ENCODE measurements at regions not wholly inside any gene's neighbourhood (a gene's known extent, or its start where the extent isn't known, plus 50 kb on each side); places are given as distances from the start of the nearest gene placed in this dataset.
A peak's percentile ranks its signal among the peaks of the same experiment; 100 is the strongest.

- Mint-ChIP-seq H3K4me1 (ENCODE audit: low read depth) (no peaks in the 10 kb centered on the region), H3K27me3 (ENCODE audit: low read depth) (no peaks in the 10 kb centered on the region), H3K4me3 (no peak overlapping the region)
Observed at GRCh38 chr10:131513445-131513844, 201.9 kb upstream of the TCERG1L start.

GRCh38 chr10:131513901-131514300, 202.4 kb upstream of the TCERG1L start:
- peaks cover 2 to 8% of the 10 kb centered on the region in 2 donors for H3K9me3 Mint-ChIP-seq
- DNase-seq (no peak), ATAC-seq (replicated peaks in 1 of 2) (no peak)
- H3K36me3 Mint-ChIP-seq (ENCODE audit: insufficient read depth in 2 of 2) = no peaks in the 10 kb centered on the region
- no peaks in the 10 kb centered on the region for H3K4me1 Mint-ChIP-seq (ENCODE audit: low read depth)
- H3K27me3 Mint-ChIP-seq (ENCODE audit: low read depth) = no peaks in the 10 kb centered on the region
- H3K27ac Mint-ChIP-seq = no peak overlapping the region
- H3K4me3 Mint-ChIP-seq = no peak overlapping the region

More at GRCh38 chr10:131513445-131513844, 201.9 kb upstream of the TCERG1L start:
- ATAC-seq (replicated peaks in 1 of 2) (no peak), DNase-seq (no peak)
- Mint-ChIP-seq H3K27ac (no peak overlapping the region), H3K36me3 (ENCODE audit: insufficient read depth in 2 of 2) (no peaks in the 10 kb centered on the region), H3K9me3 (peaks cover 2 to 8% of the 10 kb centered on the region in 2 donors)

- Mint-ChIP-seq H3K27ac (no peak overlapping the region), H3K4me3 (no peak overlapping the region), H3K4me1 (ENCODE audit: low read depth) (no peaks in the 10 kb centered on the region), H3K27me3 (ENCODE audit: low read depth) (no peaks in the 10 kb centered on the region), H3K9me3 (peaks cover 0 to 5% of the 10 kb centered on the region in 2 donors), H3K36me3 (ENCODE audit: insufficient read depth in 2 of 2) (no peaks in the 10 kb centered on the region)
- DNase-seq (peak in 1 of 2 donors; percentile 7), ATAC-seq (replicated peaks in 1 of 2) (no peak)
Observed at GRCh38 chr10:131514454-131514853, 202.9 kb upstream of the TCERG1L start.

- Mint-ChIP-seq H3K36me3 (ENCODE audit: insufficient read depth in 2 of 2) (no peaks in the 10 kb centered on the region), H3K27me3 (ENCODE audit: low read depth) (no peaks in the 10 kb centered on the region), H3K4me1 (ENCODE audit: low read depth) (no peaks in the 10 kb centered on the region), H3K27ac (no peak overlapping the region), H3K9me3 (peaks cover 0 to 1% of the 10 kb centered on the region in 2 donors), H3K4me3 (no peak overlapping the region)
- DNase-seq (no peak), ATAC-seq (replicated peaks in 1 of 2) (no peak)
Observed at GRCh38 chr10:131516285-131516684, 204.8 kb upstream of the TCERG1L start.

GRCh38 chr10:131517781-131518180, 206.3 kb upstream of the TCERG1L start:
- DNase-seq (no peak), ATAC-seq (replicated peaks in 1 of 2) (no peak)
- H3K36me3 Mint-ChIP-seq (ENCODE audit: insufficient read depth in 2 of 2) = no peaks in the 10 kb centered on the region
- H3K27ac Mint-ChIP-seq = no peak overlapping the region
- H3K9me3 Mint-ChIP-seq = peaks cover 0 to 1% of the 10 kb centered on the region in 2 donors
- H3K4me3 Mint-ChIP-seq = no peak overlapping the region
- H3K4me1 Mint-ChIP-seq (ENCODE audit: low read depth) = no peaks in the 10 kb centered on the region
- no peaks in the 10 kb centered on the region for H3K27me3 Mint-ChIP-seq (ENCODE audit: low read depth)

GRCh38 chr10:131519723-131520605, 208.4 kb upstream of the TCERG1L start:
- DNase-seq (no peak), ATAC-seq (replicated peaks in 1 of 2) (no peak)
- Mint-ChIP-seq H3K36me3 (ENCODE audit: insufficient read depth in 2 of 2) (no peaks in the 10 kb centered on the region), H3K27ac (no peak overlapping the region), H3K4me3 (no peak overlapping the region), H3K4me1 (ENCODE audit: low read depth) (no peaks in the 10 kb centered on the region), H3K27me3 (ENCODE audit: low read depth) (no peaks in the 10 kb centered on the region), H3K9me3 (peaks cover 0 to 2% of the 10 kb centered on the region in 2 donors)

- DNase-seq (no peak), ATAC-seq (replicated peaks in 1 of 2) (no peak)
- no peaks in the 10 kb centered on the region for H3K27me3 Mint-ChIP-seq (ENCODE audit: low read depth)
- H3K27ac Mint-ChIP-seq = no peak overlapping the region
- no peaks in the 10 kb centered on the region for H3K36me3 Mint-ChIP-seq (ENCODE audit: insufficient read depth in 2 of 2)
- no peaks in the 10 kb centered on the region for H3K4me1 Mint-ChIP-seq (ENCODE audit: low read depth)
- no peaks in the 10 kb centered on the region for H3K9me3 Mint-ChIP-seq
- H3K4me3 Mint-ChIP-seq = no peak overlapping the region
Observed at GRCh38 chr10:131531265-131532190, 220.0 kb upstream of the TCERG1L start.

- ATAC-seq (replicated peaks in 1 of 2) (no peak), DNase-seq (no peak)
- no peaks in the 10 kb centered on the region for H3K4me1 Mint-ChIP-seq (ENCODE audit: low read depth)
- no peak overlapping the region for H3K4me3 Mint-ChIP-seq
- no peak overlapping the region for H3K27ac Mint-ChIP-seq
- no peaks in the 10 kb centered on the region for H3K27me3 Mint-ChIP-seq (ENCODE audit: low read depth)
- no peaks in the 10 kb centered on the region for H3K9me3 Mint-ChIP-seq
- H3K36me3 Mint-ChIP-seq (ENCODE audit: insufficient read depth in 2 of 2) = no peaks in the 10 kb centered on the region
Observed at GRCh38 chr10:131532291-131532690, 220.8 kb upstream of the TCERG1L start.

- H3K4me3 Mint-ChIP-seq = no peak overlapping the region
- H3K4me1 Mint-ChIP-seq (ENCODE audit: low read depth) = no peaks in the 10 kb centered on the region
- no peaks in the 10 kb centered on the region for H3K36me3 Mint-ChIP-seq (ENCODE audit: insufficient read depth in 2 of 2)
- H3K9me3 Mint-ChIP-seq = no peaks in the 10 kb centered on the region
- no peak overlapping the region for H3K27ac Mint-ChIP-seq
- no peaks in the 10 kb centered on the region for H3K27me3 Mint-ChIP-seq (ENCODE audit: low read depth)
- ATAC-seq (replicated peaks in 1 of 2) (no peak), DNase-seq (no peak)
Observed at GRCh38 chr10:131532745-131533341, 221.3 kb upstream of the TCERG1L start.

- no peak for DNase-seq
- H3K27me3 Mint-ChIP-seq (ENCODE audit: low read depth) = no peaks in the 10 kb centered on the region
- H3K4me3 Mint-ChIP-seq = no peak overlapping the region
Observed at GRCh38 chr10:131533846-131534526, 222.5 kb upstream of the TCERG1L start.

GRCh38 chr10:131534836-131535235, 223.3 kb upstream of the TCERG1L start:
- no peak overlapping the region for H3K27ac Mint-ChIP-seq
- no peaks in the 10 kb centered on the region for H3K9me3 Mint-ChIP-seq
- no peaks in the 10 kb centered on the region for H3K4me1 Mint-ChIP-seq (ENCODE audit: low read depth)
- no peaks in the 10 kb centered on the region for H3K27me3 Mint-ChIP-seq (ENCODE audit: low read depth)
- no peaks in the 10 kb centered on the region for H3K36me3 Mint-ChIP-seq (ENCODE audit: insufficient read depth in 2 of 2)
- DNase-seq = no peak
- ATAC-seq (replicated peaks in 1 of 2) = no peak
- H3K4me3 Mint-ChIP-seq = no peak overlapping the region

More at GRCh38 chr10:131533846-131534526, 222.5 kb upstream of the TCERG1L start:
- H3K27ac Mint-ChIP-seq = no peak overlapping the region
- H3K4me1 Mint-ChIP-seq (ENCODE audit: low read depth) = no peaks in the 10 kb centered on the region
- ATAC-seq (replicated peaks in 1 of 2) = no peak
- no peaks in the 10 kb centered on the region for H3K36me3 Mint-ChIP-seq (ENCODE audit: insufficient read depth in 2 of 2)
- H3K9me3 Mint-ChIP-seq = no peaks in the 10 kb centered on the region

- no peak for DNase-seq
- ATAC-seq (replicated peaks in 1 of 2) = no peak
- H3K9me3 Mint-ChIP-seq = no peaks in the 10 kb centered on the region
- H3K4me3 Mint-ChIP-seq = no peak overlapping the region
- H3K36me3 Mint-ChIP-seq (ENCODE audit: insufficient read depth in 2 of 2) = no peaks in the 10 kb centered on the region
- no peaks in the 10 kb centered on the region for H3K27me3 Mint-ChIP-seq (ENCODE audit: low read depth)
- no peaks in the 10 kb centered on the region for H3K4me1 Mint-ChIP-seq (ENCODE audit: low read depth)
- H3K27ac Mint-ChIP-seq = no peak overlapping the region
Observed at GRCh38 chr10:131536676-131537075, 225.2 kb upstream of the TCERG1L start.

All from activated T-cell treated with anti-CD3 and anti-CD28 coated beads, Interleukin-2, amount 50 U/mL, for 72 hours (primary cell).